Ectodermal cell (in vitro differentiated cells): ENCODE measurements at regions not wholly inside any gene's neighbourhood (a gene's known extent, or its start where the extent isn't known, plus 50 kb on each side); places are given as distances from the start of the nearest gene placed in this dataset.

Source experiments
- H3K27ac ChIP-seq: 2 replicates; pipeline ENCODE4 v1.7.0; 2013; ENCODE audit warnings: mild to moderate bottlenecking, low read depth, low read length; ENCODE audit not compliant: insufficient read depth, poor library complexity, severe bottlenecking
- H3K27me3 ChIP-seq: 2 replicates; pipeline ENCODE4 v1.7.0; 2013; ENCODE audit warnings: mild to moderate bottlenecking, low read length; ENCODE audit not compliant: insufficient read depth, control insufficient read depth, poor library complexity, severe bottlenecking
- H3K36me3 ChIP-seq: one replicate; pipeline ENCODE4 v1.7.0; 2013; ENCODE audit warnings: low read length; ENCODE audit not compliant: control insufficient read depth, insufficient read depth
- H3K4me1 ChIP-seq: one replicate; pipeline ENCODE4 v1.7.0; 2013; ENCODE audit warnings: low read length; ENCODE audit not compliant: control insufficient read depth, insufficient read depth
- H3K4me3 ChIP-seq: 2 replicates; pipeline ENCODE4 v1.7.0; 2013; ENCODE audit warnings: low read depth, low read length, control low read depth; ENCODE audit not compliant: insufficient read depth
- H3K9me3 ChIP-seq: 2 replicates; pipeline ENCODE4 v1.7.0; 2013; ENCODE audit warnings: mild to moderate bottlenecking, low read length, moderate library complexity; ENCODE audit not compliant: control insufficient read depth
- WGBS, 2 experiments: methylation state at CpG; one replicate each; pipeline ENCODE4 v1.1.7; 2013; ENCODE audit warnings: missing lambda C conversion rate in 2 of 2; 5-methylcytosine and 5-hydroxymethylcytosine counted together

DNA sequence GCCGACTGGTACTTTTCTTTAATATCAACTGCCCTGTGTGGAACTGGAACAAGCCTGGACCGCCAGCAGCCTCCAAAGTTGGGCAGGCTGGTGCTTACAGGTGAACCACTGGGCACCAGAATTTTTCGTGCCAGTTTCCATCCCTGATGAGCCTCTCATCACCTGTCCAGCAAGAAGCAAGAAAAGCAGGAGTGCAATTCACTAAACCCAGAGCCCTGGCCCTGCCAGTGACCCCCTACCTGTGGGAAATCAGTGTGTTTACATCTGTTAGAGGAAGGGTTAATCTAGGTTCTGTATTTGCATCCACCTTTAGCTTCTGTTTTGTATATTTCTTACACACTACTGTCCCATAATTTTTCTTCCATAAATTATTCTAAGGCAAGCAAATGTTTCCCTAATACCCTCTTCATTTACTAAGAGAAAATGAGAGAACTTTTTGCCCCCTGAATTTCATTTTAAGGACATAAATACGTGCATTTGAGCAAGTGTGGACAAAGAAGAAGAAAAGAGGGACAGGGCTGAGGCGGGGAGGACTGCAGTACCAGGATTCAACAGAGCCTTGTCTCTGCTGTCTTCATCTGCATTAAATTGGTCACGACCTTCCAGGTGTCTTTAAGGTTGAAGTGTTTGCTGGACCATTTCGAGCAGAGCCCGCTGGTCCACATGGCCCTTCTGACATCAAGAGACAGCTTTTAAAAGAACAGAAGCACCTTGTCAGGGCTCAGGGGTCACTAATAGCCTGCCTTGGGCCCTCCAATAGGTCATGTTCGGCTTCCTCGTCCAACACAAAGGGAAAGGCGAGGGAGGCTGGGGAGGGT lies 763.1 kb downstream of the BCL11A start:
- Histone ChIP-seq H3K4me3 (no peak overlapping the region), H3K27ac (no peak overlapping the region), H3K27me3 (no peaks in the 10 kb centered on the region), H3K4me1 (no peaks in the 10 kb centered on the region), H3K9me3 (no peaks in the 10 kb centered on the region), H3K36me3 (no peaks in the 10 kb centered on the region)
- 83 to 84% methylated on average over 11 of the region's 11 CpGs for WGBS, 2 experiments

DNA sequence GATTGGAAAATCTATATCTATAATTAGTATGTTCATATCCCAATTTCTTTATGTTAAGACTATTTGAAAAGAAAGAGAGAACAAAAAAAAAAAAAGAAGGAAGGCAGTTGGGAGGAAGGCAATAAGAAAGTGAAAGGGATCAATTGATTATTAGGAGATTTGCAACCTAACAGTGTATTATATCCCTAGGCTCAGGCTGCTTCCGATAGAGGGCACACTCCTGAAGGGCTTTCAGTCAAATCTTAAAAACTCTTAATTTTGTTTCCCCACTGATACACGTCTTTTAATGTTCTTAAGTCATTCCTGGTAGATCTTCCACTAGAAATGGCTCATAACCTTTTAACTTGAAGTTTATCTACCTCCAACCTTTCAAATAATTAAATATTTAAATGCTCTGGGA lies 763.9 kb downstream of the BCL11A start:
- Histone ChIP-seq H3K27ac (no peak overlapping the region), H3K4me1 (no peaks in the 10 kb centered on the region), H3K4me3 (no peak overlapping the region), H3K27me3 (no peaks in the 10 kb centered on the region), H3K36me3 (no peaks in the 10 kb centered on the region), H3K9me3 (no peaks in the 10 kb centered on the region)
- 40 to 45% methylated on average over 2 of the region's 2 CpGs for WGBS, 2 experiments

DNA sequence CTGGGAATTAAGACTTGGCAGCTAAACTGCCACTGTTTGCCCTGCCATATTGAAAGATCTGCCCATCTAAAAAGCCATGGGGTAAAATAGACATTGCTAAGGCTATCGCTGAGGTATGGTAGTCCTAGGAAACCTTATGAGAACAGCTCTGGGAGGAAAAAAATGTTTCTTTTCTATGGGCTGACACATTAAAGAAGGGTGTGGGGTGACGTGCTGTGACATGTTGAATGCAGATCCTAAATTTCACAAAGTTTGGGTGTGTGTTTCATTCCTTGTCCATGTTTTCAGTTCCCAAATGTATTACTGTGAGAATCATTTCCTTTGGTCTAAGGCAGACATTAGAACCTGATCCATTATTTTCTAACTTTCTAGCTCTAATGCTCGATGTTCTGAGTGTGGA lies 766.4 kb downstream of the BCL11A start:
- Histone ChIP-seq H3K4me3 (no peak overlapping the region), H3K36me3 (no peaks in the 10 kb centered on the region), H3K9me3 (no peaks in the 10 kb centered on the region), H3K27ac (no peak overlapping the region), H3K4me1 (no peaks in the 10 kb centered on the region), H3K27me3 (no peaks in the 10 kb centered on the region)
- 95% methylated on average over 3 of the region's 3 CpGs for WGBS, 2 experiments

DNA sequence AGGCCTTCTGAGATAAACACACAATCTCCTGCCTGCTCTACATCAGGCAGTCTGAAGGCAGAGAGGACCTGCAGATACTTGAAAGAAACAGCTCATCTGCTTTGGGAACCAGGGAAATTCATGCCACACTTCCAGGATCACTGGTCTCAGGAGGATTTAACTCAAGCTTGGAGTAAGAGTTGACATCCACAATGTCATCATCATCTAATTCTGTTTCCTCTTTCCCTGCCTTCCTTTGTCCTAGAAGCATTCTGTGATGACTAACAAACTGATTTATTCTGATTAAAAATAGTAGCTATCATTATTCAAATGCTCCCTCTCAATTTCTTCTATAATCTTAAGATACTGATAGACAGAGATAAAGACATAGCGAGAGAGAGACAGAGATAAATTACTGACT lies 766.8 kb downstream of the BCL11A start:
- H3K27me3 ChIP-seq = no peaks in the 10 kb centered on the region
- no peaks in the 10 kb centered on the region for H3K36me3 ChIP-seq
- H3K27ac ChIP-seq = no peak overlapping the region
- WGBS, 2 experiments = 92 to 94% methylated on average over 1 of the region's 1 CpG
- no peak overlapping the region for H3K4me3 ChIP-seq
- H3K9me3 ChIP-seq = no peaks in the 10 kb centered on the region
- H3K4me1 ChIP-seq = no peaks in the 10 kb centered on the region

DNA sequence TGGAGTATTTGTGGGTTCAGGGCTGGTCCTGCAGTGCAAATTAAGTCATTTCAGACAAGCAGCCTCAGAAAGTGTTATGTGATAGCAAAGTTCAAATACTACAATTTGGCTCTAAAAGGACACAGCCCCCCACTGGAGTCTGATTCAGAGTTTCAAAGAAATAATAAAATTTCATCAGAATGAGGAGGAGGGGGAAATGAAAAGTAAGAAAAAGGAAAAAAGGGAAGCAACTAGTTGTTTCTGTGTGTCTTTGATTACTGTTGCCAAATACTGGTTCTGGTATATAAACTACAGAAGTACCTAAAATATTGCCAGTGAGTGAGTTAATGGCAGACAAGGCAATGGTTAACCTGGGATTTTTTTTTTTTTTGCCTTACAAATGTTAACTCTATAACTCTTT lies 773.9 kb downstream of the BCL11A start:
- Histone ChIP-seq H3K4me3 (no peak overlapping the region), H3K27me3 (no peaks in the 10 kb centered on the region), H3K36me3 (no peaks in the 10 kb centered on the region), H3K4me1 (no peaks in the 10 kb centered on the region), H3K9me3 (no peaks in the 10 kb centered on the region), H3K27ac (no peak overlapping the region)

DNA sequence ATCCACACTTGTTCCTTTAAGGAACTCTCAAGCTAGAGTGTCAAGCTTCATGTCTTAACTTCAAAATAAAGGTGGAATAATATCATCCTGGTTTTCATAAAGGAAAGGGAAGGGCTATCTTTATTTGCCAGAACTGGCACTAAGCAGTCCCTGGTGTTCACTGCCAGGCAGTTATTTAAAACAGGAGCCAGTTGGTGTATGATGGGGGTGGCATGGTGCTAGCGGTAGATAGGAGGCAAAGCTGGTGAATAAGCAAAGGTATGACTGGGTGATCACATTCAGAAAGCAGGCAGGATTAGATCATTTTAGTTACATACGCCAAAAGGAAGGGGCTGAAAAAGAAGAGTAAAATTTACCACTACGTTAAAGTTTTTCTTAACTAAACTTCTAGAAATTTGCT lies 776.3 kb downstream of the BCL11A start:
- WGBS, 2 experiments = 93 to 98% methylated on average over 3 of the region's 3 CpGs
- Histone ChIP-seq H3K36me3 (no peaks in the 10 kb centered on the region), H3K27me3 (no peaks in the 10 kb centered on the region), H3K27ac (no peak overlapping the region), H3K4me3 (no peak overlapping the region), H3K9me3 (no peaks in the 10 kb centered on the region), H3K4me1 (no peaks in the 10 kb centered on the region)

DNA sequence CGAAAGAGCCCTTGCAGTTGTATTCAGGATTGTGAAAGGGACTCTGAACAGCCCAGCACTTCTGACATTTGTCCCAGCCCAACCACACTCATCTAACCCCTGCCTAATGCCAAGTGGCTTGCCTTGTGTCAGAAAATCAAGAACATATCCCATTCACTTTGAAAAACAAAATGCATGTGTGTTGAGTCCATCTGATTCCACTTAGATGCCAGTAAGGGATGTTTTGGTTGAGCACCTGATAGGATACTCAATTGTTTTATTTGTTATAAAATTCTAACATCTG lies 776.8 kb downstream of the BCL11A start:
- no peak overlapping the region for H3K27ac ChIP-seq
- no peaks in the 10 kb centered on the region for H3K4me1 ChIP-seq
- no peaks in the 10 kb centered on the region for H3K9me3 ChIP-seq
- 94 to 100% methylated on average over 1 of the region's 1 CpG for WGBS, 2 experiments
- H3K36me3 ChIP-seq = no peaks in the 10 kb centered on the region
- H3K4me3 ChIP-seq = no peak overlapping the region
- H3K27me3 ChIP-seq = no peaks in the 10 kb centered on the region

DNA sequence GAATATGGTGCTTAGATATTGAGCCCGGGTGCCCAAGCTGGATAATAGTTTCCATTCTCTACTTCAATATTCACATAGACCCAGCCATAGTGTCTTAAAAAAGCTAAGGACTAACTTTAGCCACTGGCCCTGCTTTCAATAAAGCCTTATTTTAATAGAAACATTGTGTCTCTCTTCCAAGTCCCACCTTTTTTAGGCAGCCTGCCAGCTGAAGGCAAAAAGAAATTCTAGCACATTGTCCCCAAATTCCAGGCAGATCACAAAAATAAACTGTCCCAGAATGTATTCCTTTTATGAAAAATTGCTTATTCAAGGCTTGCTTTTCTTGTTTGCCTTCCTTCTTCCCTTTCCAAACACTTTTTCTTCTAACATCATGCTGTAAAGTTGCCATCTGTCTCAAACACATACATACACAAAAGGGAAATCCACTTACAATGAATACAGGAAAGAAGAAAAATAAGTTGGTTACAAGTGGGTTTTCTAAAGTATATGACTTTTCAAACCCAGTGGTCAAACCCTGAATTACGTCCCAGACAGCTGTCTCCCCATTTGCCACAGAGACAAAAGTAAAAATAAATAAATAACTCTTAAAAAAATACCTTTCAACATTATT lies 778.5 kb downstream of the BCL11A start:
- H3K4me3 ChIP-seq = no peak overlapping the region
- H3K27me3 ChIP-seq = no peaks in the 10 kb centered on the region
- H3K4me1 ChIP-seq = no peaks in the 10 kb centered on the region
- H3K9me3 ChIP-seq = no peaks in the 10 kb centered on the region
- H3K36me3 ChIP-seq = no peaks in the 10 kb centered on the region
- H3K27ac ChIP-seq = no peak overlapping the region
- 88 to 100% methylated on average over 1 to 2 of the region's 2 CpGs for WGBS, 2 experiments

DNA sequence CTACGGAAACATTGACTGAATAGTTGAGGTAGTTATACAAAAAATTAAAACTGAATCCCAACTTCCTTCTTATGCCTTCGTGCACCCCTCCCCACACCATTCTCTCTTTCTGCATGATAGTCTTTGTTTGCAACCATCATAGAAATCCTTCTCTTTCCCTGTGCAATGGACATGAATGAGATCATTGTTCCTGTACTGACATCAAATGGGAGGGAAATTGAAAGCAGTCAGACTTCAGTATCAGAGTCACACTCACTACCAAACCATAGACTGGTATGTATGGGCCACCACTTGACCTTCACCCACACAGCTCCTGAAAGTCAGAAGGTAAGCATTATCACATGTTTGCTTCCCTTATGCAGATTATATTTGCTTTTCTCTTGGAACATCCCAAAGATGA lies 782.8 kb downstream of the BCL11A start:
- Histone ChIP-seq H3K27me3 (no peaks in the 10 kb centered on the region), H3K4me3 (no peak overlapping the region), H3K27ac (no peak overlapping the region), H3K36me3 (no peaks in the 10 kb centered on the region), H3K9me3 (no peaks in the 10 kb centered on the region), H3K4me1 (no peaks in the 10 kb centered on the region)
- WGBS, 2 experiments = 86 to 95% methylated on average over 1 to 2 of the region's 2 CpGs

DNA sequence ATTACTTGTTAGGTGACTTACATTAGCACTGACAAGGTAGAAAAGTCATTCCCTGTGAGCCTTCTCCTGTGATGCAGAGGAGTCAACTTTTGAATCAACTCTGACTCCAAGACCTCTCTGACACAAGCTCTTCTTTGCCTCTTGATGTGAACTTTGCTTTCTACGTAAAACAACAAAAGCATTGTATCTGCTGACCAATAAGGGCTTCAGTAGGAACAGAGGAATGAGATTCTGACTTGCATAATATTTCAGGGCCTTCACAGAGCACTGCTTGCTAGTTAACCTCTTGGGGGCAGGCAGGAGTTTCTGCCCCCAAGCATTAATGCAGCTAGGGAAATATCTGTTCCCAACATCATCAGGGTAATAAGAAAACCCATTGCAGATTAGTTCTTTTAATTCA lies 791.5 kb downstream of the BCL11A start:
- Histone ChIP-seq H3K9me3 (no peaks in the 10 kb centered on the region), H3K36me3 (no peaks in the 10 kb centered on the region), H3K4me3 (no peak overlapping the region), H3K27ac (no peak overlapping the region), H3K4me1 (no peaks in the 10 kb centered on the region), H3K27me3 (no peaks in the 10 kb centered on the region)
- 71 to 87% methylated on average over 1 of the region's 1 CpG for WGBS, 2 experiments
